GM12878 (cell line): ENCODE measurements at regions not wholly inside any gene's neighbourhood (a gene's known extent, or its start where the extent isn't known, plus 50 kb on each side); places are given as distances from the start of the nearest gene placed in this dataset.

Source experiments
- CREB1 ChIP-seq: IDR thresholded peaks from 2 replicates; pipeline ENCODE4 v1.6.1; 2012; ENCODE audit warnings: low read depth, mild to moderate bottlenecking, inconsistent platforms
- CTCF ChIP-seq, 3 experiments: IDR thresholded peaks in 2 of 3; conservative IDR thresholded peaks in 1 of 3; 2 replicates each; pipeline ENCODE4 v1.5.1; 2011; ENCODE audit warnings: low read depth in 3 of 3, low read length in 3 of 3, mild to moderate bottlenecking in 3 of 3, control low read depth in 2 of 3, moderate library complexity in 2 of 3, inconsistent platforms in 1 of 3, mixed read lengths in 1 of 3; ENCODE audit not compliant: control insufficient read depth in 2 of 3, insufficient read depth in 1 of 3; ENCODE audit errors: extremely low read depth in 1 of 3
- EP300 ChIP-seq, 2 experiments: fragments of 150-350 bp in 1 of 2; IDR thresholded peaks; 2 replicates each; pipeline ENCODE4 v1.6.1; 2011 to 2012; ENCODE audit warnings: low read depth in 2 of 2, low read length in 2 of 2, borderline replicate concordance in 1 of 2, improper control_type of control experiment in 1 of 2, inconsistent platforms in 1 of 2; ENCODE audit not compliant: control insufficient read depth in 1 of 2
- GABPA ChIP-seq: IDR thresholded peaks from 2 replicates; pipeline ENCODE4 v1.6.1; 2014; ENCODE audit warnings: antibody characterized with exemption, low read depth, mild to moderate bottlenecking, inconsistent platforms
- IRF3 ChIP-seq: fragments of 450-650 bp; IDR thresholded peaks from 2 replicates; pipeline ENCODE4 v1.6.1; 2014; ENCODE audit warnings: mild to moderate bottlenecking
- IRF4 ChIP-seq: IDR thresholded peaks from 2 replicates; pipeline ENCODE4 v1.6.1; 2011; ENCODE audit warnings: low read depth, low read length
- KDM1A ChIP-seq: fragments of 200-600 bp; sonication (generic); IDR thresholded peaks from 2 replicates; pipeline ENCODE4 v1.6.1; 2016; ENCODE audit warnings: borderline replicate concordance
- MEF2A ChIP-seq: IDR thresholded peaks from 2 replicates; pipeline ENCODE4 v1.6.1; 2011; ENCODE audit warnings: low read depth, mild to moderate bottlenecking, low read length, moderate library complexity; ENCODE audit not compliant: insufficient read depth
- RAD21 ChIP-seq: IDR thresholded peaks from 2 replicates; pipeline ENCODE4 v1.6.1; 2011; ENCODE audit warnings: mild to moderate bottlenecking, low read depth, low read length, moderate library complexity; ENCODE audit not compliant: insufficient read depth
- REST ChIP-seq: IDR thresholded peaks from 2 replicates; pipeline ENCODE4 v1.6.1; 2012; ENCODE audit warnings: mild to moderate bottlenecking, low read depth, low read length
- SKIL ChIP-seq: fragments of 450-650 bp; IDR thresholded peaks from 2 replicates; pipeline ENCODE4 v1.6.1; 2017; ENCODE audit warnings: mild to moderate bottlenecking, low read depth, inconsistent platforms; ENCODE audit not compliant: poor library complexity, severe bottlenecking
- TAF1 ChIP-seq: IDR thresholded peaks from 2 replicates; pipeline ENCODE4 v1.6.1; 2011; ENCODE audit warnings: mild to moderate bottlenecking, low read depth, low read length, borderline replicate concordance
- YY1 ChIP-seq: IDR thresholded peaks from 2 replicates; pipeline ENCODE4 v1.6.1; 2011; ENCODE audit warnings: low read depth, mild to moderate bottlenecking, low read length

- TF ChIP-seq IRF4 (no peak), CREB1 (no peak), CTCF (IDR thresholded peaks at IDR 0.05 in 2 of 3, conservative IDR thresholded peaks at IDR 0.05 in 1 of 3; ENCODE audit: control insufficient read depth in 2 of 3, extremely low read depth in 1 of 3, insufficient read depth in 1 of 3, low read depth in 3 of 3, low read length in 3 of 3) (no peak), YY1 (no peak), REST (no peak), IRF3 (no peak), RAD21 (no peak), TAF1 (no peak), SKIL (peak; percentile 56), KDM1A (no peak), GABPA (no peak), MEF2A (peak; percentile 61; the same call in 1 of the 2 replicates), EP300 (IDR thresholded peaks at IDR 0.05; ENCODE audit: borderline replicate concordance in 1 of 2, control insufficient read depth in 1 of 2, low read depth in 2 of 2, low read length in 2 of 2) (peak; percentile 41 to 72; a peak in 3 of 4 replicates)
Measured at GRCh38 chr2:7515327-7515726, 598.1 kb downstream of the RNF144A start.
